GM06990 (cell line): ENCODE measurements at regions not wholly inside any gene's neighbourhood (a gene's known extent, or its start where the extent isn't known, plus 50 kb on each side); places are given as distances from the start of the nearest gene placed in this dataset.

Source experiments
- DNase-seq: peaks from one replicate; pipeline ENCODE4 v3.0.0-alpha.2; 2011; ENCODE audit not compliant: insufficient read length; ENCODE audit errors: extremely low read depth
- H3K27me3 ChIP-seq: replicated peaks from 2 replicates; pipeline ENCODE4 v1.6.0; 2011; ENCODE audit warnings: low read length; ENCODE audit not compliant: control insufficient read depth, insufficient read depth
- H3K36me3 ChIP-seq: 2 replicates; pipeline ENCODE4 v1.5.1; 2011; ENCODE audit warnings: low read length; ENCODE audit not compliant: control insufficient read depth, insufficient read depth
- H3K4me3 ChIP-seq: replicated peaks from 2 replicates; pipeline ENCODE4 v1.5.1; 2011; ENCODE audit warnings: low read depth, mild to moderate bottlenecking, control low read depth, low read length
- CTCF ChIP-seq: IDR thresholded peaks from 2 replicates; pipeline ENCODE4 v1.5.1; 2011; ENCODE audit warnings: low read length, control low read depth, mild to moderate bottlenecking, inconsistent platforms; ENCODE audit not compliant: insufficient read depth, poor library complexity, severe bottlenecking

- Histone ChIP-seq H3K4me3 (no peak overlapping the region), H3K36me3 (no peaks in the 10 kb centered on the region), H3K27me3 (no peaks in the 10 kb centered on the region)
- DNase-seq = no peak
- TF ChIP-seq CTCF = no peak
These were observed 415.7 kb upstream of the ZP4 start for GRCh38 chr1:238306411-238306810.

- no peak for TF ChIP-seq CTCF
- no peak for DNase-seq
- H3K27me3 ChIP-seq = no peaks in the 10 kb centered on the region
- no peaks in the 10 kb centered on the region for H3K36me3 ChIP-seq
- H3K4me3 ChIP-seq = no peak overlapping the region
These were observed 411.9 kb upstream of the ZP4 start for GRCh38 chr1:238302646-238303045.

- Histone ChIP-seq H3K27me3 (no peaks in the 10 kb centered on the region), H3K4me3 (no peak overlapping the region)
- TF ChIP-seq CTCF = no peak
These were observed 405.6 kb upstream of the ZP4 start for GRCh38 chr1:238296371-238296770.

GRCh38 chr1:238293075-238293474 lies 402.4 kb upstream of the ZP4 start:
- no peaks in the 10 kb centered on the region for H3K27me3 ChIP-seq
- H3K4me3 ChIP-seq = no peak overlapping the region
- DNase-seq = no peak
- TF ChIP-seq CTCF = no peak
- H3K36me3 ChIP-seq = no peaks in the 10 kb centered on the region

More at GRCh38 chr1:238296371-238296770, 405.6 kb upstream of the ZP4 start:
- DNase-seq = no peak
- no peaks in the 10 kb centered on the region for H3K36me3 ChIP-seq

- Histone ChIP-seq H3K27me3 (no peaks in the 10 kb centered on the region), H3K4me3 (no peak overlapping the region), H3K36me3 (no peaks in the 10 kb centered on the region)
- TF ChIP-seq CTCF = no peak
- no peak for DNase-seq
These were observed 390.7 kb upstream of the ZP4 start for GRCh38 chr1:238281418-238281817.

GRCh38 chr1:238279694-238280380 lies 389.1 kb upstream of the ZP4 start:
- no peak for TF ChIP-seq CTCF
- H3K4me3 ChIP-seq = no peak overlapping the region
- H3K36me3 ChIP-seq = no peaks in the 10 kb centered on the region
- no peak for DNase-seq
- no peaks in the 10 kb centered on the region for H3K27me3 ChIP-seq
